Anterior cingulate cortex (tissue), 58 donors: ENCODE measurements at regions not wholly inside any gene's neighbourhood (a gene's known extent, or its start where the extent isn't known, plus 50 kb on each side); places are given as distances from the start of the nearest gene placed in this dataset.
"Not testable (repeated sequence)": the region's sequence is repeated elsewhere in the genome, so short reads cannot be mapped to it uniquely, and the experiment has no call there.

Source experiments
- DNase-seq, 58 donors: peaks; one replicate each; lab custom pipeline; 2025; lab: John Stamatoyannopoulos, UW

DNA sequence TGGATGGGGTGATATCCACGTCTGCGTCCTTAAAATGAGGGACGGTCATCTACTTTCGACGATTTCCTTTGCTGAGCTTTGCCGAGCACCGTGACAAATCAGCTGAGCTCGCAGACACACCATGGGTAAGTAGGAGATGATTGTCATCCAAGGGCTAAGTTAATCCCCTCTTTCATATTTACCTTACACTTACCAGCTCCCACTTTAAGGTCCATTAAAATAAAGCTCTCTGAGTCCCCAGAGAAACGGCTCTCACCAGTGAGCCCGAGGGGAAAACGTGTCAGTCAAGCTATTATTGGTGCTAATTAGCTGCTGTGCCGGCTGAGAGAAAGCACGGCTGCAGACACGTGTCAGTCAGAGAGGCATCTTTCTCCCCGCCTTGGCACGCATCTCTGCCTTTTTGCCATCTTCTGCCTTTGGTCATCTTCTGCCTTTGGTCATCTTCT is 72.2 kb downstream of the CRLF2 start:
- DNase-seq = no peak

DNA sequence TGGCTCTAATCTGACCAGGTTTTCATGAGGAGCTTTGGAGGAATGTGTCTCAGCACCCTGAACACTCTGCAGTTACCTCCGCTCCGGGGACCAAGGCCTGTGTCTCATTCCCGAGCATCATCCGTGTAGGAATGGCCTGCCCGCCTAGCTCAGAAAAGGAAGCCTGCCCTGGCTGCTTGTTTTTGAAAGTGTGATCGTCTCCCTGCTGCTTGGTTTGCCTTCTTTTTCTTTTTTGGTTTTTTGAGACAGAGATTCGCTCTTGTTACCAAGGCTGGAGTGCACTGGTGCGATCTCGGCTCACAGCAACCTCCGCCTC is 73.3 kb downstream of the CRLF2 start:
- no peak for DNase-seq

DNA sequence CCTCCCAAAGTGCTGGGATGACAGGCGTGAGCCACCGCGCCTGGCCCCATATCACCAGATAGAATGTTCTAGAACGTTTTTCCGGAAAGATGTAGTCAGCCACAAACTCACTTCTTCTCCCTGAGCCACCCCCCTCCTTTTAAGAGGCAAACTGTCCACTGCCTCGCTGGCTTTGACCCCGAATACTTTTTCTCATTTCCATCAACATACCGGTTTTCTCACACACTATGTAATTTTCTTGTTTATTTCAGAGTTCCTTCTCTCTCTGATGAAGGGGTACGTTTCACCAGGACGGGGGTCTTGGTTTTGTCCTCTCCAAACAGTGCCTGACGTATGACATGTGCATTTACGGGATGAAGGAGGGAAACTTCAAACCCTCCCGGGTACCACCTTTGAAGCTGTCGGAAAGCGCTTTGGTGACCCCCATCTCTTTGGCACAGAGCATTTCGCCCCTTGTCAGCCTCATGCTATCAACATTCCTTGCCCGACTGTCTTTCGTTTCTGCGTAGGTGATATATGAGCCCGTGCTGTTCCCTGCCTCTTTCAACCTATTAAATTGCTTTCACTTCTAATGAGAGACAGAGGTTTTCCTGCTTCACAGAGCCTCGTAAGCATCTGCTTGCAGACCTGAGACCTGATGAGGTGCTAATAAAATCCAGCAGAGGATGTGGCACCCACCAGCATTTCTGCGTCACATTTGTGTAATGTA is 73.8 kb downstream of the CRLF2 start:
- DNase-seq = no peak

DNA sequence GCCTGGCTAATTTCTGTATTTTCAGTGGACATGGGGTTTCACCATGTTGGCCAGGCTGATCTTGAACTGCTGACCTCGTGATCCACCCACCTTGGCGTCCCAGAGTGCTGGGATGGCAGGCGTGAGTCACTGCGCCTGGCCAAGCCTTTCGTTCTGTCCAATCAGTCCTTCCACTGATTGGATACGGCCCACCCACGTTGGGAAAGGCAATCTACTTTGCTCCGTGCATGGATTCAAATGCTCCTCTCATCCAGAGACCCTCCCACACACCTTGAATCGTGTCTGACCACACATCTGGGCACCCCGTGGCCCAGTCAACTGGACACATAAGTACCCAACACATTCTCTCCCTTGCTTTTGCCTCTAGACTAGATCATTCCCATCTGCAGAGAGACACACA is 74.9 kb downstream of the CRLF2 start:
- DNase-seq = no peak

DNA sequence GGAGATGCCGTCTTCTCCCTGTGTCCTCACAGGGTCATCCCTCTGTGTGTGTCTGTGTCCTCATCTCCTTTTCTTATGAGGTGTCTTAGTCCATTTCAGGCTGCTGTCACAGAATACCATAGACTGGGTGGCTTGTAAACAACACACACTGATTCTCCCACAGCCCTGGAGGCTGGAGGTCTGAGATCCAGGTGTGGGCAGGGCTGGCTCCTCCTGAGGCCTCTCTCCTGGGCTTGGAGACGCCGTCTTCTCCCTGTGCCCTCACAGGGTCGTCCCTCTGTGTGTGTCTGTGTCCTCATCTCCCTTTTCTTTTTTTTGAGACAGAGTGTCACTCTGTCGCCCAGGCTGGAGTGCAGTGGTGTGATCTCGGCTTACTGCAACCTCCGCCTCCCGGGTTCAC is 75.9 kb downstream of the CRLF2 start:
- DNase-seq = not testable (repeated sequence)

DNA sequence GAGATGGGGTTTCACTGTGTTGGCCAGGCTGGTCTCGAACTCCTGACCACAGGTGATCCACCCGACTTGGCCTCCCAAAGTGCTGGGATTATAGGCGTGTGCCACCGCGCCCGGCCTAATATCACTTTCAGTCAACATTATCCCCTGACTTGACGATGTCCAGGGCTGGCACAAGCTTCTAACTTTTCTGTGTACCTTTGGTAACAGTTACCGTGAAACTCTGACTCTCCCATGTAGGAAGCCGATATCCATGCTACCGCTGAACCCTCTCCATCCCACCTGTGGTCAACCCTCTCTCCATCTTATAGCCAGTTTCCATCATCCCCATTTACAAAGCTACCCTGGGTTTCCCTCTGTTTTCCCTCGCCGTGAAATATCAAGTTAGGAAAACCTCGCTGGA is 77.5 kb downstream of the CRLF2 start:
- no peak for DNase-seq

DNA sequence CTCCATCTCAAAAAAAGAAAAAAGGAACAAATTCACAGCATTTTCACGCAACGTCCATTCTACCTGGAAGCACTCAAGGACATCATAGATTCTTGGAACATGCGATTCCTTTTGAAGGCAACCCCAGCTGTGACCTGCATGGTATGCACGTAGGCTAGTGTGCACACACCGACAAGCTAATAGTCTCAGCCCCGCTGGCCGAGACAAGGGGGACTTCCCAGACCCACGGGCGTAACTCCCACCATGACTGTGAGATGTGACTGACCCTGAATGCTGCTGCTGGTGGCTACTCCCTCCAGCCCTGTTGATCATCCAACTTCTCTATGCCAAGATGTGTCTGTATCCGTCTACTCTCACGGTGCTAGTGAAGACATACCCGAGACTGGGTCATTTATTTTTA is 78.3 kb downstream of the CRLF2 start:
- no peak for DNase-seq

DNA sequence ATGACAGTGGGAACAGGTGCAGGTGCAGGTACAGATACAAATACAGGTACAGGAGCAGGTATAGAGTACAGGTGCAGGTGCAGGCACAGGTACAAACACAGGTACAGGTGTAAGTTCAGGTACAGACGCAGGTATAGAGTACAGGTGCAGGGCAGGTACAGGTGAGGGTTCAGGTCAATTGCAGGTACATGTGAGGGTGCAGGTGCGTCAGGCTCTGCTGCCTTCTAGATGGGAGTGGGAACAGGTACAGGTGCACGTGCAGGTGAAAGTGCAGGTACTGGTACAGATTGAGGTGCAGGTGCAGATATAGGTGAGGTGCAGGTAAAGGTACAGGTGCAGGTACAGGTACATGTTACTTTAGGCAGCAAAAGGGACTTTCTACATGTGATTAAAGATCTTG is 85.7 kb downstream of the CRLF2 start:
- no peak for DNase-seq

DNA sequence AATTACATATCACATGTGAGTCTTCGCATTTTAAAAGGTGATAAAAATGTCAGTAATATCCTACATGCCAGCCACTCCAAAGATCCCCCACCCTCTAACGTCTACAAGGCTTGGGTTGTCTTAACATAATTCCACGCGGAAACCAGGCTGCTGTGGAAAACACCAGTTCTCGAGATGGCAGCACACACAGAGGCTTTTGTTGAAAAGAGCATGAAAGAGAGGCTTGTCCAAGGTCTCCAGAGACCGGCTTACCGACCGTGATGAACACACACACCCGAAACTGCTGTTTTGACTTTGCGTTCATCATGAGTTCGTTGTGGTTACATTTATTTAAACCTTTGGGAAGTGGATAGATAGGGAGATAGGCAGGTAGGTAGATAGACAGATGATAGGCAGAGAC is 87.9 kb downstream of the CRLF2 start:
- DNase-seq = no peak

DNA sequence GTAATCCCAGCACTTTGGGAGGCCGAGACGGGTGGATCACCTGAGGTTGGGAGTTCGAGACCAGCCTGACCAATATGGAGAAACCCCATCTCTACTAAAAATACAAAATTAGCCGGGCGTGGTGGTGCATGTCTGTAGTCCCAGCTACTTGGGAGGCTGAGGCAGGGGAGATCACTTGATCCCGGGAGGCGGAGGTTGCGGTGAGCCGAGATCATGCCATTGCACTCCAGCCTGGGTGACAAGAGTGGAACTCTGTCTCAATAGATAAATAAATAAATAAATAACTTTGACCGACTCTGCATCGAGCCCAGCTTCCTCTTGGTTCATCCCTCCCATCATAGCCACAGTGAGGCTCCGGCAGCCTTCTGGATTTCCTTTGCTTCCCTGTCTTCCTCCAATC is 89.6 kb downstream of the CRLF2 start:
- DNase-seq = not testable (repeated sequence)

DNA sequence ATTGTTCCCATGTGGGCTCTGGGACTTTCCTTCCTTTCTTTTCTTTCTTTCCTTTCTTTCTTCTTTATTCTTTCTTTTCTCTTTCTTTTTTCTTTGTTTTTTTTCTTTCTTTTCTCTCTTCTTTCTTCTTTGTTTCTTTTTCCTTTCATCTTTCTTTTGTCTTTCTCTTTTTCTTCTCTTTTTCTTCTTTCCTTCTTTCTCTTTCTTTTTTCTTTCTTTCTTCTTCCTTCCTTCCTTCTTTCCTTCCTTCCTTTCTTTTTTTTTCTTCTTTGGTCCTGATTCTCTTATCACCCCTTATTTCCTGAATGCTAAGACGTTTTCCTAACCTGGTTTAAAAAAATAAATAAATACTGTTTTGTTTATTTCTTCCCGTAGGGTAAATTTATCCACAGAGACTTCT is 93.2 kb downstream of the CRLF2 start:
- no peak for DNase-seq

DNA sequence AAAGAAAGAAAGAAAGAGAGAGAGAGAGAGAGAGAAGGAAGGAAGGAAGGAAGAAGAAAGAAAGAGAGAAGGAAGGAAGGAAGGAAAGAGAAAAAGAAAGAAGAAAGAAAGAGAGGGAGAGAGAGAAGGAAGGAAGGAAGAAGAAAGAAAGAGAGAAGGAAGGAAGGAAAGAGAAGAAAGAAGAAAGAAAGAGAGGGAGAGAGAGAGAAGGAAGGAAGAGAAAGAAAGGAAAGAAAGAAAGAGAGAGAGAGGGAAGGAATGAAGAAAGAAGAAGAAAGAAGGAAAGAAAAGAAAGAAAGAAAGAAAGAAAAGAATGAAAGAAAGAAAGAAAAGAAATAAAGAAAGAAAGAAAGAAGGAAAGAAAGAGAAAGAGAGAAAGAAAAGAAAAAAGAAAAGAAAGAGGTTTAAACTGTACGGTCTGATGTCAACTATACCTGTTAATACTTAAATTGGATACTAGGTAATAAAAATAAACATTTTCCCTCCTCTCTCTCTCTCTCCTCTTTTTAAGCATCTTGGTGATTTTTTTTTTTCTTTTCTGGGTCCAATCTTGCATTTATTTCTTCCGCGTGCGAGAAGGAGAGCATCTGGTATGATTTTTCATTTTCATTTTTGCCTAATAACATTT is 93.8 kb downstream of the CRLF2 start:
- no peak for DNase-seq

DNA sequence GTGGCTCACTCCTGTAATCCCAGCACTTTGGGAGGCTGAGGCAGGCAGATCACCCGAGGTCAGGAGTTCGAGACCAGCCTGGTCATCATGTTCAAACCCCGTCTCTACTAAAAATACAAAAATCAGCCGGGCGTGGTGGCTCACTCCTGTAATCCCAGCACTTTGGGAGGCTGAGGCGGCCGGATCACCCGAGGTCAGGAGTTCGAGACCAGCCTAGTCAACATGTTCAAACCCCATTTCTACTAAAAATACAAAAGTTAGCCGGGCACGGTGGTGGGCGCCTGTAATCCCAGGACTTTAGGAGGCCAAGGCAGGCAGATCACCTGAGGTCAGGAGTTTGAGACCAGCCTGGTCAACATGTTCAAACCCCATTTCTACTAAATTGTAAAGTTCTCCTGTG is 97.0 kb downstream of the CRLF2 start:
- not testable (repeated sequence) for DNase-seq

DNA sequence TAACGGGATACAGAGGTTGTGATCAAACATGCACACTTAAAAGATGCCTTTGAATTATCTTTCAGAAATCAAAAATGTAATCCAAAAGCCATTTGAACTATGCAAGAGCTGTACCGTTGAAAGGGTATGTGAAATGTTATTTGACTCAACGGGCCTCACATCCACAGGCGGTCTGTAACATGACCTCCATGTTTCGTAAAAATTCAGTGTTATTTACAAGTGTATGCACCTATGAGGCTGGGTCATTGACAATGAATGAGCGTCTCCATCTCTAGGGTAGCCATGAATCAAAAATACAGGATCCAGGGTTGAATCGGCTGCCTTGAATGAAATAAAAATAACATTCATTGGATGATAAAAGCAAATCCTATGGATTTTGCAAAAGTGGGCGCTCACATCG is 100.1 kb downstream of the CRLF2 start:
- DNase-seq = no peak

DNA sequence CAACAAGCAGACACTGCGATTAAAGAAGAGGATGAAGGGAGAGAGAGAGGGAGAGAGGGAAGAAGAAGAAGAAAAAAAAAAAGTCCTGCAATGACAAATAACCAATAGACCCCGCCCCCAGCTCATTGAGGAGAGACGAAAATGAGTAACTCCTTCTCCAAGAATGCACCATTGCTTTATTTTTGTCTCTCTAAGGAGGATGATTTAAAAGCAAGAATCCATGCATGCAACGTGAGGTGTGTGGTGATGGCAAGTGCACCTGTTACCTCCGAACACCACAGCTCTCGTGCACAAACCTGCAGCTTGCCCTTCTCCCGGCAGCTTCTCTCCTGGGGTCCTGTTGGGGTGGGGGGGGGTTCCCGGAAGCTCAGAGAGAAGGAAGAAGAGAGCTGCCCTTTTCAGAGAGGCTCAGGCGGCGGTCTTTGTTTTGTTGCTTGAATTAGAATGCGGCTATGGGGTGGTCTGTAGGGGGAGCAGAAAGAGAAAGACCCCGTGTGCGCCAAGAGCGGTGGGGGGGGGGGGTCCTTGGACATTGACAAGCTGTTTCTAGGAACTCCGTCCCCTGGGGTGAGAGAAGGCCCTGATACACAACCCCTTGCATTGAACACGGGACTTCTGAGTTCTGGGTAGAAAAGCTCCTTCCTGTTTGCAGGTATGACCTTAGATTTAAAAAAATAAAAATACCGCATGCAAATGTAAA is 100.7 kb downstream of the CRLF2 start:
- DNase-seq = no peak

DNA sequence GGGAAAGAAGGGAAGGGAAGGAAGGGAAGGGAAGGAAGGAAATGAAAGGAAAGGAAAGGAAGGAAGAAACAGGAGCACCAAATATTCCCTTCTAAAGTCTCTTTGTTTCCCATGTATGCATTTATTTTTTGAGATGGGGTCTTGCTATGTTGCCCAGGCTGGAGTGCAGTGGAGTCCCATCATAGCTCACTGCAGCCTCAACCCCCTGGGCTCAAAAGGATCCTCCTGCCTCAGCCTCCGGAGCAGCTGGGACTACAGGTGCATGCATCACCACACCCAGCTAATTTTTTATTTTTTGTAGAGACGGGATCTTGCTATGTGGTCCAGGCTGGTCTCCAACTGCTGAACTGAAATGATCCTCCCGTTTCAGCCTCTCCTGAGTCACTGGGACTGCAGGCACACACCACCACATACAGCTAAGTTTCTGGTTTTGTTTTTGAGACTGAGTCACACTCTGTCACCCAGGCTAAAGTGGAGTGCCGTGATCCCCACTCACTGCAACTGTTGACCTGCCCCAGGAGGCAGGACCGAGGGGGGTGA is 102.8 kb downstream of the CRLF2 start:
- no peak for DNase-seq

DNA sequence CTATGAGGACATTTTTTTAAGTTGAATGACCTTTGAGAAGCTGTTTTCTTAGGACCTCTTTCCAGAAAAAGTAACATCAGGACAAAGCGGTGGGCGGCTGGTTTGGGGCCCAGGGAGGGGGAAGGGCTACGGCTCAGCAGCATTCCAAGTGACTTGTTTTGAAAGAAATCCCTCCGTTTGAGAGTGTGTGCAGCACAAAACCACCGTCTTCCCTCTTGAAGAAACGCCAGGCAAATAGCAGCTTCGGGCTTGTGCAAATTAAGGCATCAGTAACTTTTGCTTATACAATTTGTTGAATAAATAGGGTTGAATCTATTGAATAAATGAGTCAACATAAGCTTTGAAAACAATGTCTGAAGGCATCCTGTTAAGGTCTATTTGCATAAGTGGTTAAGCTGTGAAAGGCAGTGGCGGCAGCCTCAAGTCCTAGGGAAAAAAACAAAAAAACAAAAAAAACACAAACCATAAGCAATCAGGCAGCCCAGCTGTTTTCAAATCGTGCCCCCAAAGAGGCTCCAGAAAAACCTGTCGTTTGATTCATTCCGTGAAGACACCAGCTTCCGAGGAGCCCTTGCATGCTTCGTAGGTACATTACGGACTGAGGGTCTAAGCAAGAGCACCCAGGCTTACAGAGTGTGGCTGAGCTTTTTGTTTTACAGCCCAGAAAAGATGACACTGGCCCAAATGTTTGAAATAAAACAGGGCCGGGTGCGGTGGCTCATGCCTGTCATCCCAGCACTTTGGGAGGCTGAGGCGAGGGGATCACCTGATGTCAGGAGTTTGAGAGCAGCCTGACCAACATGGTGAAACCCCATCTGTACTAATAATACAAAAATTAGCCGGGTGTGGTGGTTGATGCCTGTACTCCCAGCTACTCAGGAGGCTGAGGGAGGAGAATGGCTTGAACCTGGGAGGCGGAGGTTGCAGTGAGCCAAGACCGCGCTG is 103.7 kb downstream of the CRLF2 start:
- no peak for DNase-seq

DNA sequence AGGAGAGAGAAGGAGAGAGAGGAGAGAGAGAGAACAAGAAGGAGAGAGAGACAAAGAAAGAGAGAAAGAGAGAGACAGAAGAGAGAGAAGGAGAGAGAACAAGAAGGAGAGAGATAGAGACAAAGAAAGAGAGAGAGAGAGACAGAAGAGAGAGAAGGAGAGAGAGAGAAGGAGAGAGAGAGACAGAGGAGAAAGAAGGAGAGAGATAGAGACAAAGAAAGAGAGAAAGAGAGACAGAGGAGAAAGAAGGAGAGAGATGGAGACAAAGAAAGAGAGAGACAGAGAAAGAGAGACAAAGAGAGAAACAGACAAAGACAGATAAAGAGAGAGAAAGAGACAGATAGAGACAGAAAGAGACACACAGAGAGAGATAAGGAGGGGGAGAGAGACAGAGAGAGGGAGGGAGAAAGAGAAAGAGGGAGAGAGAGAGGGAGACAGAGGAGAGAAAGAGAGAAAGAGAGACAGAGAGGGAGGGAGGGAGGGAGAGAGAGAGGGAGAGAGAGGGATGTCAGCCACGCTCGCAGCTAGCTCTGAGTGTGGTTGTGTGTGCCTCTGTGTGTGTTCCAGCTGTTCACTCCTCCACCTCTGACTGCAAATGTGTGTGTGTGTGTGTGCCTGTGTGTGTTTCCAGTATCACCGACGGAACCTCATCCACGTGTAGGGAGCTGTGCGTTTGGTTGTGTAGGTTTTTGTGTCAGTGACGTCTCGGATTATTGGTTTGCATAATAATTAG is 105.8 kb downstream of the CRLF2 start:
- DNase-seq = no peak

DNA sequence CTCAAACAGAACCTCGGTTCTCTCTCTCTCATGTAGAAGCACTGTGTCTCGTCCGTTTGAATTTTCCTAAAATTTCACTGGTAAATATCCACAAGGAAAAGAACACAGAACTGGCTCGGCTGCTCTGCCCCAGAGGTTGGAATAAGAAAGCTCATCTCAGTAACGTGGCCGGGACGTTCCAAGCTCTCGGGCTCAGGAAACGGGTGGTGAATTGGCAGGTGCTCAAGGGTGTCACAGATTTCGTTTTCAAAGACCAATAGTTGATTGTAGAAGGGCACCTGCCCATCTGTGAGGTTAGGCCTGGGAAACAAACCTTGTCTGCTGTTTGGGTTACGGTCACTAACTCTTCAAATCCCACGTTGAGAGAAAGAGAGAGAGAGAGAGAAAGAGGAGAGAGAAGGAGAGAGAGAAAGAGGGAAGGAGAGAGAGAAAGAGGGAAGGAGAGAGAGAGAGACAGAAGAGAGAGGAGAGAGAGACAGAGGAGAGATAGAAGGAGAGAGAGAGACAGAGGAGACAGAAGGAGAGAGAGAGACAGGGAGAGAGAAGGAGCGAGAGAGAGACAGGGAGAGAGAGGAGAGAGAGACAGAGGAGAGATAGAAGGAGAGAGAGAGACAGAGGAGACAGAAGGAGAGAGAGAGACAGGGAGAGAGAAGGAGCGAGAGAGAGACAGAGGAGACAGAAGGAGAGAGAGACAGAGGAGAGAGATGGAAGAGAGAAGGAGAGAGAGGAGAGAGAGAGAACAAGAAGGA is 106.6 kb downstream of the CRLF2 start:
- no peak for DNase-seq
